ENCODE measurements at regions not wholly inside any gene's neighbourhood (a gene's known extent, or its start where the extent isn't known, plus 50 kb on each side); places are given as distances from the start of the nearest gene placed in this dataset.

DNA sequence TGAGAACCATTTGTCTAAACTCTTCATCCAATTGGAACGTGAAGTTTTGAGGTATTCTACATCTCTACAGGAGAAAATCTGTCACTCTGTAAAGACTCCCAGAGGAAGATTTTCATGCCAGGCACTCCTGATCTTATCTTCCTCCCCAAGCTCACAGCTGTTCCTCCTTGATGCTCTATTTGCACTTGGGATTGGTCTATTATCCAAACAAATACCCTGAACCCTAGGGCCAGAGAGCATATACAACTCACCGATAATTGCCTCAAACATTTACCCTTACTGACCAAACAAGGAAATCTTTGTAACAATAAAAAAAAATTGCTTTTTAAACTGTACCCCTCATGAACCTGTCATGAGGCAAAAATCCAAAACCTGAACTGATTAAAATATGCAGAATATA is 372.7 kb downstream of the SH2D1A start:
- TF ChIP-seq POLR2A (IDR thresholded peaks at IDR 0.05) = no peak
- TF ChIP-seq, protein P1, sequence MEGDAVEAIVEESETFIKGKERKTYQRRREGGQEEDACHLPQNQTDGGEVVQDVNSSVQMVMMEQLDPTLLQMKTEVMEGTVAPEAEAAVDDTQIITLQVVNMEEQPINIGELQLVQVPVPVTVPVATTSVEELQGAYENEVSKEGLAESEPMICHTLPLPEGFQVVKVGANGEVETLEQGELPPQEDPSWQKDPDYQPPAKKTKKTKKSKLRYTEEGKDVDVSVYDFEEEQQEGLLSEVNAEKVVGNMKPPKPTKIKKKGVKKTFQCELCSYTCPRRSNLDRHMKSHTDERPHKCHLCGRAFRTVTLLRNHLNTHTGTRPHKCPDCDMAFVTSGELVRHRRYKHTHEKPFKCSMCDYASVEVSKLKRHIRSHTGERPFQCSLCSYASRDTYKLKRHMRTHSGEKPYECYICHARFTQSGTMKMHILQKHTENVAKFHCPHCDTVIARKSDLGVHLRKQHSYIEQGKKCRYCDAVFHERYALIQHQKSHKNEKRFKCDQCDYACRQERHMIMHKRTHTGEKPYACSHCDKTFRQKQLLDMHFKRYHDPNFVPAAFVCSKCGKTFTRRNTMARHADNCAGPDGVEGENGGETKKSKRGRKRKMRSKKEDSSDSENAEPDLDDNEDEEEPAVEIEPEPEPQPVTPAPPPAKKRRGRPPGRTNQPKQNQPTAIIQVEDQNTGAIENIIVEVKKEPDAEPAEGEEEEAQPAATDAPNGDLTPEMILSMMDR (IDR thresholded peaks at IDR 0.05) = no peak

Measured in vagina (tissue), 2 donors.